GM12865 (cell line): ENCODE measurements at regions not wholly inside any gene's neighbourhood (a gene's known extent, or its start where the extent isn't known, plus 50 kb on each side); places are given as distances from the start of the nearest gene placed in this dataset.

Experiments
- DNase-seq: peaks from one replicate; pipeline ENCODE4 v3.0.0; 2010; ENCODE audit warnings: low read depth
- H3K4me3 ChIP-seq: 2 replicates; pipeline ENCODE4 v1.5.1; 2011; ENCODE audit warnings: mild to moderate bottlenecking, low read depth, low read length, control low read depth
- TF ChIP-seq, protein P1 (sequence below): IDR thresholded peaks from 2 replicates; pipeline ENCODE4 v1.5.1; 2011; ENCODE audit warnings: low read length, control low read depth, low read depth, inconsistent platforms; ENCODE audit not compliant: insufficient read depth; ENCODE audit errors: missing control alignments

DNA sequence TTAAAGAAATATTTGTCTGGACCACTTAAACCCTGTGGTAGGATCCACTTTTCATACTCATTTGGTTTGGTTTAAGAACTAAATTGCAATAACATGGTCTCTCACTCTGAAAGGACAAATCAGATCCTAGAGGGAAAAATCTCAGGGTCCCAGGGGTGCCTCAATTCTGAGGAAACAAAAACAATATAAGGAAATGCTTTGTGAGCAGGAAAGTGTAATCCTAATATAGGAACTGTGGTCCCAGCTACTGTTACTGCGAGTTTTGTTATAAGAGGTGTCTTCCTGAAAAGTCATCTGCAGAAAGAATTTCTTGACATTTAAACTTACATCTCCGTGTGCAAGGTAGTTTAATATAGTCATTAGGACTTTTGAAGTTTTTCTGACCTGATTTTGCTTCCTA lies 420.1 kb upstream of the LCORL start:
- TF ChIP-seq, protein P1, sequence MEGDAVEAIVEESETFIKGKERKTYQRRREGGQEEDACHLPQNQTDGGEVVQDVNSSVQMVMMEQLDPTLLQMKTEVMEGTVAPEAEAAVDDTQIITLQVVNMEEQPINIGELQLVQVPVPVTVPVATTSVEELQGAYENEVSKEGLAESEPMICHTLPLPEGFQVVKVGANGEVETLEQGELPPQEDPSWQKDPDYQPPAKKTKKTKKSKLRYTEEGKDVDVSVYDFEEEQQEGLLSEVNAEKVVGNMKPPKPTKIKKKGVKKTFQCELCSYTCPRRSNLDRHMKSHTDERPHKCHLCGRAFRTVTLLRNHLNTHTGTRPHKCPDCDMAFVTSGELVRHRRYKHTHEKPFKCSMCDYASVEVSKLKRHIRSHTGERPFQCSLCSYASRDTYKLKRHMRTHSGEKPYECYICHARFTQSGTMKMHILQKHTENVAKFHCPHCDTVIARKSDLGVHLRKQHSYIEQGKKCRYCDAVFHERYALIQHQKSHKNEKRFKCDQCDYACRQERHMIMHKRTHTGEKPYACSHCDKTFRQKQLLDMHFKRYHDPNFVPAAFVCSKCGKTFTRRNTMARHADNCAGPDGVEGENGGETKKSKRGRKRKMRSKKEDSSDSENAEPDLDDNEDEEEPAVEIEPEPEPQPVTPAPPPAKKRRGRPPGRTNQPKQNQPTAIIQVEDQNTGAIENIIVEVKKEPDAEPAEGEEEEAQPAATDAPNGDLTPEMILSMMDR = no peak
- H3K4me3 ChIP-seq = no peak overlapping the region
- no peak for DNase-seq

DNA sequence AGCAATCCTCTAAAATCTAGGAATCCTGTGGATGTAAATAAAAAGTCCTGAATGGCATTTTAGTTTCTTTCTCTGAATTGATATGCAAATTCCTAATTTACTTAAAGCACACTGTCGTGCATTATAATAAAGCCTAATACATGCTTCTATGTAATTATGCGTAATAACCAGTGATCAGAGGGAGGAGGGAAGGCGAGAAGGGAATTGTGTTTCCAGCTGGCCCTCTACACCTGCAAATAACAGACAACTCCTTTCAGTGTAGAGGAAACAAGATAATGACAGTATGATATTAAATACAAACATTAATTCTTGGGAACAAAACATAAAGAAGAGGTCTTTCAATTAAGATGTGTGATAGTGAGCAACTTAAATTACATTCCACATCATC lies 419.6 kb upstream of the LCORL start:
- no peak overlapping the region for H3K4me3 ChIP-seq
- no peak for DNase-seq
- TF ChIP-seq, protein P1 = no peak

DNA sequence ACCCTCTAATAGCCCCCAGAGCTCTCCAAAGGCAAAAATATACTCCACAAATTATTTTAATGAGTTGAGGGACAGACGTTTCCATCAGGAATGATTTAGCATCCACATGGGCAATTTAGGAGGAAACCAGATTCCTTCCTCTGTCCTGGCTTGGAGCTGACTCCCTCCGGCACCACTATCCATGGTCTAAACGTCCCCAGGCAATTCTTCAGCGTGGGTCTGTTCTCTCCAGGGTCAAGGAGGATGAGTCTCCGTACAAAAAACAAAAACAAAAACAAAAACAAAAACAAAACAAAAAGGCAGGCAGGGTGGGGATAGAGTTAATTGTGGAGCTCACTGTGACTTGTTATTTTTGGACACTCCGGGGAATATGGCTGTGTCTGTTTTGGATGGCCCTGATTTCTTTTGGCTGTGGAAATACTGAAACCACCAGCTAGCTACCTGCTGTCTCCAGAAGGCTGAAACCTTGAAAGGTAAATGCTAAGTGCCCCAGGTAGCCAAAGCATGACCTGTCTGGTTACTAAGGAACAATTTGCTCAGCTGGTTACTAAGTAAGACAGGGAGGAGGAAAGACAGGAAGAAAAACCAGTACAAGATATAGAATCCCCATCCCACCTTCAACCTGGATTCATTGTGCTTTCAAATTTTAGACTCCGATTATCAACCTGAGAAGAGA lies 419.1 kb upstream of the LCORL start:
- TF ChIP-seq, protein P1 = no peak
- H3K4me3 ChIP-seq = no peak overlapping the region
- DNase-seq = no peak

DNA sequence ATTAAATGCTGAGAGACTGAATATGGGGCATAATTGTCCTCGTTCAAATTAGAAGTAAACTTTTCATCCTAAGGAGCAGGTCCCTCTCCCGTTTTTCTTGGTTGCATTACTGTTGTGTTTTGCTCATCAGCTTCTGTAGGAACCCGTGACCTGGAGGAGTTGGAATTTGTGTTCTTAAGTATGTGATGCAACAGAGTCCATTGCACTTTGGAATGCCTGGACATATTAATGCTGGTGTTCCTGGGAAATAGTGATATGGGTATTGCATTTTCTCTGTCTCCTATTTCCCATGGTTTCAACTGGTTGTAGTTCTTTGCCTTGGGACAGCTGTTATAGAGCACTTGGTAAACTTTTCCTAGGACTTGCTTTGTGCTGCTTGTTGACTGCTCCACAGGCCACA lies 417.8 kb upstream of the LCORL start:
- TF ChIP-seq, protein P1 = no peak
- H3K4me3 ChIP-seq = no peak overlapping the region
- DNase-seq = no peak

DNA sequence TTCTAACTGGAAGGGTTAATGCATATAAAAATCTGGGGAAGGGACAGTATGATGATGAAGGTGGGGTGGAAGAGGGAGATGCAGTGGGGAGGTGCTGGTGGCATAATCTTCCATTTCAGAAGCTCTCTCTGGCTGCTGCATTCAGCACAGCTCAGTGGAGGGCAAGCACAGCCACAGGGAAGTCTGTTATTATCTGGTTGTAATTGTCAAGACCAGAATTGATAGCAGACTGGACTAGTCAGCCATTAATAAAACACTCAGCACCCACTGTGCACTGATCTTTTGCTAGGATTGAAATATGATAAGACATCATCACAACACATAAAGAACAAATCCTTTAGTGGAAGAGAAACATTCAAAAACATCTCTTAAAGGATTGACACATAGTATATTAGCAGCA lies 414.2 kb upstream of the LCORL start:
- TF ChIP-seq, protein P1 = no peak
- H3K4me3 ChIP-seq = no peak overlapping the region
- DNase-seq = no peak

DNA sequence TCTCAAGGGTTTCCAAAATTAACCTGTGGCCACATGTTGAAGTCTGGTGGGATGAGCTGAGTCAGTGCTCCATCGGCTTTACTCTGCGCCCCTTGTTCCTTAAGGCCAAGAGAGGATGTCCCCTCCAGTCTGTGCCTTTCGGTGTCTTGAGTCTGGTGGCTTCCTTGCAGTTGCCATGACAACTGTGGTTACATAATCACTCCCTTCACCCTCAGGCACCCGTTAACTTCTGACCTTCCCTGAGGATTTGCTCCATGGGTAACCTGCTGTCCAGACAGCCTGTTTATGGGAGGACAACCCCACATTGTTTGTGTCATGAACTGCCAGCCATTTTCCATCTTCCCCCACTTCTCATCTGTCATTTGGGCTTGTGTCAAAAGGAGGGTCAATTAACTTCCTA lies 401.1 kb upstream of the LCORL start:
- no peak overlapping the region for H3K4me3 ChIP-seq
- no peak for DNase-seq
- TF ChIP-seq, protein P1 = no peak

DNA sequence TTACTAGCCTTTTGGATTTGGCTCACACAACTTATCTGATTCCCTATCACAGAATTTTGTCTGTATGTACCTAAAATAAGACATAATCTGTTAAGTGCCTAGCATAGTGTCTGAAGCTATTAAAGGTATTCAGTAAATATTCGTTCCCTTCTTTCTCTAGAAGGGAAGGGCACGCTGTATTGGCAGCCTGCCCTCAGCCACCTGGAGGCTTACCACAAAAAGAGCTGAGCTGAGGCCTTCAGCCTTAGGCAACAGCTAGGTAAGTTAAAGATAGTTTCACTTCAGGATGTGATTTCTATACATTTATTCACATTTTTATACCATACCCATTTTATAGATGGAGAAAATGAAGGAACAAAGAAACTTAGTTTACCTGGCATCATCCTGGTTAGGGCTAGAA lies 400.0 kb upstream of the LCORL start:
- TF ChIP-seq, protein P1 = no peak
- no peak for DNase-seq
- no peak overlapping the region for H3K4me3 ChIP-seq
